HG03045 (cell line): ENCODE measurements at regions not wholly inside any gene's neighbourhood (a gene's known extent, or its start where the extent isn't known, plus 50 kb on each side); places are given as distances from the start of the nearest gene placed in this dataset.
"Not testable (repeated sequence)": the region's sequence is repeated elsewhere in the genome, so short reads cannot be mapped to it uniquely, and the experiment has no call there.

Experiments
- ATAC-seq: cut with Tn5 transposase; IDR thresholded peaks from one replicate; pipeline ENCODE4 v1.9.1; 2021; ENCODE audit warnings: mild to moderate bottlenecking, moderate library complexity; ENCODE audit not compliant: unreplicated experiment

DNA sequence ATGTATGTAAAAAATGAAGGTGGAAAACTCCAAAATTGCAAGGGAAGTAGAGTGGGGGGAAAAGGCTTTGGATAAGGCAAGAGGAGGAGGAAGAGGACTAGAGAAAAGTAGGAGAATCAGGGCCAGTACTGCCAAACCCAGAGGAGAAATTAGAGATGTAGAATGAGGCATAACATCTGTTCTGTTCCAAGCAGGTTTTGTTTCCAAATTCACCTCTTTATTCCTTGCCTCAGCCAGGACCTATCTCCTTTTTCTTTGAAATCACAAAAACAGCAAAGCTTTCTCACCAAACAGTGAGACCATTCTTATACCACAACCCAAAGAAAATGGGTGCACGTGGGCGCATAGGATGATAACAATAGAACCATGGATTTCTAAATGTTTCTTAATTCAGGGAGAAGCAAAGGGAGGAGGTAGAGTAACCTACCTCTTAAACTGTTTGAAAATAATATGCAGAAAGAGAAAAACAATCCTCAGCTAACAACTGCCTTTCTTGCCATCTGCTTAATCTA is 383.3 kb upstream of the PKN2 start:
- no peak for ATAC-seq

DNA sequence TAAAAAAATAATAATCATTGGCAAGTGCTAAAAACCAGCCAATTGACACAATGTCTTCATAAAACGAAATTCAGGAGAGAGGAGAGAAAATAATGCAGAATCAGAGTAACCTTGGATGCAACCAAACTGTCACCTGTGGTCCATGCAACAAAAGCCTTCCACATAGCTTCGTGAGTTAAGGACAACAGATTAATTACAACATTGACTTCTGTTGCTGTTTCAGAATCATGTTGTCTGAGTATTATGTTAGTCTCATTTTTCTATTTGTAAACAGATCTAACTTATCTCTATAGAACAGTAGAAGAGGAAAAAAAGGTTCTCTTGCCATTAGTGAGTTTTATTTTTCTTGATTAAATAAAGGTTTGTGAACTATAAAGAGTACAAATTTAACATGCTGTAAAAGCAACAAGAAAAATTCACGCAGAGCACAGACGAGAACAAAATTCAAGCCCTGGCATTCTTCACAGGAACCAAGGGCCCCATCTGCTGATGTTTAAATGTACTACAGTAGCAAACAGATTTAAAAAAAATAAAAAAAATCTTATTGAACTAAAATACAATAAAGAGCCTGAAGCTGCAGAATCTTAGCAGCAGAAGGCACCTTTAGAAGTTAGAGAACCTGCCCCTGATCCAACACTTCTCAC is 381.1 kb upstream of the PKN2 start:
- ATAC-seq, result no peak

DNA sequence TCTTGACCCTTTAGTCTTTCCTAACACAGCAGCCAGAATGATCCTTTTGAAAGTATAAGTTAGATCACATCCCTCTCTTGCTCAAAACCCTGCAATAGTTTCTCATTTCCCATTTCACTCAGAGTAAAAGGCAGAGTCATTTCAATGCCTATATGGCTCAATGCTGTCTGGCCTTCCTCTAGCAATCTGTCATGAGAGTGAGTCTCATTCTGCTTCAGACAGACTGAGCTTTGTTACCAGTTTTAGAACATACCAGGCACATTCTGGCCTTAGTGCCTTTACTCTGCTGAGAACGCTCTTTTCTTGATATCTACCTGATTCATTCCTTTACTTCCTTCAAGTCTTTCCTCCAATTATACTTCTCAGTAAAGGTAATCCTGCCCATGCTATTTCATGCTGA is 372.8 kb upstream of the PKN2 start:
- ATAC-seq, result no peak

DNA sequence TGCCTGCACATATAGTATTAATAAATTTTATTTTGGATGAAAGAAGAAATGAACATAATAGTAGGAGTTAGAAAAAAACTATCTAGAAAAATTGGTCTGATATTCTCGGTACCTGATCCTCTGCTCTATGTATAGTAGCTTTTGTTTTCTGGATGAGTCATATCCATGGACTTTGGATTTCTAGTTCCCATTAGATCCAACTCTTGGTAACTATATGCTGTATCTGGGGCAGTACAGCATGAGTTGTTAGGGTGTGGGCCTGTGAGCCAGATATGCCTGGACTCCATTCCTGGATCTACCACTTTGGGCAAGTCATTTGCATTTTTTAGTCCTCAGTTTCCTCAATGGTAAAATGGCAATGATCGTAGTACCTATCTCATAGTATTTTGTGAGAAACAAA is 372.2 kb upstream of the PKN2 start:
- ATAC-seq, result no peak

DNA sequence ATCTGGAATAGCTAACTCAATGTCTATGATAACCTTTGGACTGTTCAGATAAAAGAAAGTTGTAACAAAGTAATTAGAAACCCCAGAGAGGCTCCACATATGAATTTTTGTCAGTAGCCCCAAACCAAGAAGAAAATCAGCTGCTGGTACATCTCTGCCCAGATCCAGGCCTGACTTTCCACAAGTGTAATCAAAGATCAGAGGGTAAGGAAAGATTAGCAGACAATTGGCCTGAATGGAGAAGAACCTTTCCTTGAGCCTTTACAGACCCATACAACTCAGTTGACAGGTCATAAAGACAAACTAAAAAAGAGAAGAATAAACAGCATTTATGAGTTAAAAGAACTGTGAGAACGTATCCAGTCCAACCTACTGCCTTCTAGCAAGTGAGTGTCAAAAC is 366.7 kb upstream of the PKN2 start:
- ATAC-seq, result no peak

DNA sequence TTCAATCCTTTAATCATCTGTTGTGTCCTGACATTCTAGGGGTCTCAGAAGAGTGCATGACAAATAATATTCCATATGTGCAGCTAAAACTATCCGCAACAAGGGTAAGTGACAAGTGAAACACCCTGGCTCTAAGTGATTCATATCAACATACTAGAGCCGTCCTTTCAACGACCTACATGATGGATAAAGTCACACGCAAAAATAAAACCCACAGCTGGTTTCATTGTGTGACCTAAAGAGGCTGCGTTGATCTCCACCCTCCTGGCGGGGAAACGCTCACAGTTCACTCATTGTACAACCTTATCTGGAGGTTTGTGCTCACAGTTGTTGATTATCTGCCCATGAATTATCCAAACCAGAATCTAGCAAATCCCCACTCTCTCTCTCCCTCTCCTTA is 365.3 kb upstream of the PKN2 start:
- ATAC-seq, result no peak

DNA sequence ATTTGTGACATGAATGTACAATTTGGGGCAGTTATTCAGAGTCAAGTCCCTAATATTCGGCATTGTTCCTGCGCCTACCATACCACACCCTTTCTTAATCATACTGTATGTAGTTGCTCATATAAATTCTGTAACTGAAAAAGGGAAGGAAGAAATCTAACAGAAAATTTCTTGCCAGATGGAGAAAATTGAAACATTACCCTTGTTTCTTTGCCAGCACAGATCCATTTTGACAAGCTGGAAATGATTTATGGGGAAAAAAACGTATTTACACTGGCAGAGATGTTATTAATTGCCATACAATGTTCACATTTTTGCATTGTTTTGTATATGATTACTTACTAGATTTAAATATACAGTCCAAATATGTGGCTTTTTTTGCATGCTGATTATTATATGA is 363.8 kb upstream of the PKN2 start:
- no peak for ATAC-seq

DNA sequence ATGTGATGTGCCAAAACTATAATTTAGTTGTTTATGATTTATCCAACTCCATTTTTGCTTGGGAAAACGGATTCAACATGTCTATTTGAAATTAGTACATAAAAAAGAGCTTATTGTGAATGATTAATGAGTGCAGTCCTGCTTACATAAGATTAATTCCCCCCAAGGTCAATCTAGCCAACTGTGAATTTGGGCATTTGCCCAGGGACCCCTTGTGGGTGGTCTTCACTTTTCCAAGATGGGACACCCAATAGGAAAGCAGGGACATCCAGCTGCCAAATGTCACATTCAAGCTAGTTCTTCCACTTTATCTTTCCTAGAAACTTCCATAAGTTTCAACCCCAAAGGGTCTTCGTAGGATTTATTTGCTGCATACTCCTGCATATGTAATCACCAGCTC is 362.4 kb upstream of the PKN2 start:
- ATAC-seq, result no peak

DNA sequence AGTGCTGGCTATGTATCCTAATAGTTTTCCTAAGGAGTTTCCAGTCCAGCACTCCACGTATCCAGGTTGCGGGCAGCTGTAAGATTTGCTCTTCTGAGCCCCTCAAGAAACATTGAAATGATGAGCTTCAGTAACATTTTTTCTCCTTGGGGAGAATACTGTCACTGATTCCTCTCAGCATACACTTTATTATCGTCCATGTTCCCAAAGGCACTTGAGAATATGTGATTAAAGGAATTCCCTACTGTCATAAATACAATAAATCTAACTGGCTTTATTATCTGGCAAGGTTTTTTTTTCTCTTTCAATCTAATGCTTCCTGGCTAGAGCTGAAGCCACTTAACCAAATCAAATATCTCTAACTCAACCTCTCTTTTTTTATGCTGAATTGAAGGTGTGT is 359.2 kb upstream of the PKN2 start:
- no peak for ATAC-seq

DNA sequence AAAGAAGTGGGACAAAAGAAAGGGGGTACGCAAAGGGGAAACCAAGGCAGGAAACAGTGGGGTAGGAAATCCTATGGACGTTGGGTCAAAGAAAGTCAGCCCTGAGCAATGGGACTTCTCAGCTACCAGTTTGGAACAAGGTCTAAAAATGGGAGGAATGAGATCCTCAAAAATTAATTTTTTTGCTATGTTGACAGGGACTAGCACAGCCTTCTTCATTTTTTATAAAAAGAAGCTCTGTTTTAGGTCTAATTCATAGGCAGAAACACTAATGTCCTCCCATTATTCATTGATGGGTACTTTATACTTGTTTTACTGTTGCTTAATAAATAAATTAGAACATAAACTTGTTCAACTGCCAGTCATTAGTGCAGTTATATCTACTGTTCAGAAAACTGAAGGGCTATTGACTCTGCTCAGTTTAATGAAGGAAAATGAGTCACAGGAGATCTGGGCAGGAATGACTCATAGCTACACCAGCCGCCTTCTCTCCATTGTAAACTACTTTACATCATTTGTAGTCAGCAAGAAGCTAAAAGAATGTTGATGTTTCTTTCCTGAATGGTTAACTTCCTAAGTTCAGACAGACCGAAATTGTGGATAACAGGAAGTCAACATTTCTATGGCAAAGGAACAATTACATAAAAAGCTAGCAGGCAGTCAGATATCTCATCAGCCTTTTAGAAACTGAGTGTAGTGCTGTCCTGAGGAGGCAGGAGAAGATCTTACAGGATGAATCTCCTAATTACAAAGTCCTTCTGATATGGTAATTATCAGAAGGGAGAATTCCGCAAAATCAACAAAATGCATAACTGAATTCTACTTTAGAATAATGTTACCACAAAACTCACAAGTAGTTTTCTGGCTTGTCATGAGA is 356.4 kb upstream of the PKN2 start:
- no peak for ATAC-seq

DNA sequence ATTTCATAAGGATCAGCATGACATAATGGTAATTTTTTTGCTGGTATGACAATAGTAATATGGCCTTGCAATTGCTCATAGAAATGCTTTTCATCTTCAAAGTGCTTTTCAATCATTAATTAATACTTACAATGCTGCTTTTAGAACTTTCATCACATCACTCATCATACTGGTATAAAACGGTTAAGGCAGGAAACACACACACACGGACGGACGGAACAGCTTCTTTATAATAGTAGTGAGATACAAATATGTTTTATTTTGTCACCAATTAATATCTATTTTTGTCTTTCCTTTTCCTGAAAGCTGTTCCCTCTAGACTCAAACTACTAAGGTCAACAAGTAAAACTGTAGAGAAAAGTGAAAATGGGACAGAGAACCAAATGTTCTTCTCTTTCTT is 353.9 kb upstream of the PKN2 start:
- ATAC-seq, result no peak

DNA sequence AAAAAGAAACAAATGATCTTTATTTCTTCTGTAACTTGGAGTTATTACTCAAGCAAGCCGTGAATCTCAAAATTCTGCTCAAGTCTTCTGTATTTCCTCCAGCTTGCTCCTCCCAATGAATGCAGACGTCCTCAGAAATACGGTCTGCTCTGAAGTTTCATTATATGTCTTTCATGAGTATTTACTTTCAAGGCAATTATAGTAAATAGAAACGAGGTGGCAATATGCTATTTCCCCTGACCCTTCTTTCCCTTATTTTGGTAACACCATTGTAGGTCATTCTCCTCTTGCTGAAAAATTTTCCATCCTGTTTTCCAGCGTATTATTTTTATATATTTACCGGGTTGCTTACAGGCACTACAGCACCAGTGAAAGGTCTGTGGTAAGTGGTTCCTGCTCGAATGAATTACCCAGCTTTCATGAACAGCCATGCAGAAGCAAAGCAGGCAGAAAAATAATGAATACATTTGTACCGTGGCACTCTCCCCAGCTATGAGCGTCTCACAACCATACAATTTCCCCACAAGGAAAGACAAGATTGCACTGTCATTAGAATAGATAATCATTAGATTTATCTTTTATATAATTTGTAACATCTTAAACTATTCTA is 350.9 kb upstream of the PKN2 start:
- no peak for ATAC-seq

DNA sequence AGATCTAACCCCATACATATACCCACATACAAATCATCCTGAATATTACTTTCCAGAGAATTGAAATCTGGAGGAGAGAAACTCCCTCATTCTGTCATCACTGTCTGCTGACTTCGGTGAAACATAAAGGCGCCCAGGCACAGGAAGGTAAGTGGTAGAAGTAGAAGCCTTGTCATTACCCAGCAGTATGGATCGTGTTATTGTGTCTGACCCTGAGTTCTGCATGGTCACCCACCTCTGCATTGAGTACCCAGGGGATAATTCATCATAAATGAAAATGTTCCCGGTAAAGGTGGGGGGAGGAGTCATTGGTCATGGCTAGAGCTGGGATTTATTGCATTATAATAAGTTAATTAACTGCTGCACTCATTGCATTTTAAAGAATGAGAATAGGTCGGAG is 342.6 kb upstream of the PKN2 start:
- ATAC-seq, result no peak

DNA sequence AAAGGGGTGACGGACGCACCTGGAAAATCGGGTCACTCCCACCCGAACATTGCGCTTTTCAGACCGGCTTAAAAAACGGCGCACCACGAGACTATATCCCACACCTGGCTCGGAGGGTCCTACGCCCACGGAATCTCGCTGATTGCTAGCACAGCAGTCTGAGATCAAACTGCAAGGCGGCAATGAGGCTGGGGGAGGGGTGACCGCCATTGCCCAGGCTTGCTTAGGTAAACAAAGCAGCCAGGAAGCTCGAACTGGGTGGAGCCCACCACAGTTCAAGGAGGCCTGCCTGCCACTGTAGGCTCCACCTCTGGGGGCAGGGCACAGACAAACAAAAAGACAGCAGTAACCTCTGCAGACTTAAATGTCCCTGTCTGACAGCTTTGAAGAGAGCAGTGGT is 342.0 kb upstream of the PKN2 start:
- ATAC-seq, result not testable (repeated sequence)

DNA sequence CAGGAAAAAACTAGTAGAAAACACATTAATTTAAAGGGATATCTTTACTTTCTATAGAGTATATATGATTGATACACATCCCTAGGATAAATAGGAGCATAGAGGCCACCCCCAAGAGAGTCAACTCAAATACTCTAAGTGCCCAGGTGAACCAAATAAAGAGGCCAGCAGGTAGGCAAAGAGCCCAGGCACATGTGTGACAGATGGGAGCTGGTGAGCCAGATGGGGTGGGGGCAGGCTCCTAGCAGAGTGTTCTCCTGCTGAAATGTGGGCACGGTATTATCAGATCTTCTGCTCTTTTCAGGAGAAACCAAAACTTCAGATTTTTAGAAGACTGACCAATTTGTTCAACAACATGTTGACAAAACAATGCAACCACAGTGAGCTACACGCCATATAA is 333.4 kb upstream of the PKN2 start:
- no peak for ATAC-seq

DNA sequence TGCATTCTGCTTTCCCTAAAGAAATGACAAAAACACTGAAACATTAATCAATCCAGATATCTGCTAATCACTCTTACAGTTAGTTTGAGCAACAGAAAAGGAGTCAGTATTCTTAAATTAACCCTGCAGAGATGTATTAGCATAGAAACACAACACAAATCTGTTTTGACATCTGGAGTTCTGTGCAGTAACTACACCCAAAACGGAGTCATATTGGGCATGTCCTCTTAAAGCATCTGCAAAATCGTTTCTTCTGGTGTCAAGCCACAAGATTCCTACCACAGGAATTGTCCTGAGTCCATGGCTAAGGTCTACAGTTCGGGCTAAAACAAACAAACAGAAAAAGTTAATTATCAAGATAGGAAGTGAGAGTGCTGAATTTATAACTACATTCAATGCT is 332.1 kb upstream of the PKN2 start:
- no peak for ATAC-seq

DNA sequence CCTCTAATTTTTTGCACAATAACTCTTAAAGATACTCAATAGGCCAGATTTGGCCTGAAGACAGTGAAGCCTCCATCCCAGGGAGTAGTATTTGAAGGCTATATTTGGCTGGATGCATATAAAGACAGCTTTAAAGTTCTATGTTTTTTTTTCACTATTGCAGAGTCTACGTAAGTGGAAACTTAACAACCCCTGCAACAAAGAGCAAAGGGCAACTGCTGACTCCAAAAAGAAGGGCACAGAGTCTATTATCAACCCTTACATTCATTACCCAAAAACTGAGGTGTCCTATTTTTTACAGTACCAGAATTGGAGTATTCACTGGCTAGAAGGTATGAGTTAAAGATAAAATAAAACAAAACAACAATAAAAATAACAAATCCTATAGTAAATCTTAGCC is 329.8 kb upstream of the PKN2 start:
- no peak for ATAC-seq

DNA sequence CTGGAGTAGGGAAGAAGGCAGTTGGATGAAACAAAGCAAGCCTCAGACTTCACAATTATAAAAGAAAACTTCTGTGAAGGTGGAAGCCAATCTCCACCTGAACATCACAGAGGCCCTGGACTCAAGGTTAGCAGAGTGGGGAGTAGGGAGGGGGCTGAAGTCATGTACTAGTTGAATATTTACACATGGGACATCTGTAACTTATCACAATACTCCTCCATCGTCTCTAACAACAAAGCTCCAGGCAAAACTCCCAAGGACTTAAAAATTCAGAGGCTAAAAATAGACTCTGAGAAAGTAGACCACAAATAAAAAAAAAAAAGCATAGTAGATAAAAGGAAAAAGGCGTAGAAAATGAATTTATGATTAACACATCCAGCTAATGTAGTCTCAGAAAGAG is 326.3 kb upstream of the PKN2 start:
- ATAC-seq, result no peak

DNA sequence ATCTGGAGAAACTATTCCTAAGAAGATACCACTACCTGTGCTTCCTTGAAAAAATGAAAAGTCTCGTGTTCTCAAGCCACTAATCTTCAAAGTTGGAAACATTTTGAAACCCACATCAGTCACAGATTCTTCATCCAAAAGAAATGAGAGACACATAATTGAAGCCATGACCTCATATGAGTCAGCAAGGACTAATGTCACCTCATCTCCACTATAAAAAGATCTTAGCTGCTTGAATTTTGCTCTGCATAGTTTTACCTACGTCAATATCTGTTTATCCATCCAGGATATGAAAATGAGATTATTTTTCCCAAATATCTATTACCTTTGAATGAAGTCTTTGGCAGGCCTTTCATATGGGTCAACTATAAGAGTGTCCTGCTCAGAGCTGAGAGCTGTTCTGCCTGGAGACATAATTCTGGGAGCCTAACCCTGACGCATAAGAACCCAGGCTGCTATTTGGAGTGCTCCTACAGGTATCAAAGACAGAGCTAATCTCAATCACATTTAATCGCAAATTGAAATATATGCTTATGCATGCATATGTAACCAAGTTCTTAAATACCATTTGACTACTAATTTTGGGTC is 312.5 kb upstream of the PKN2 start:
- ATAC-seq, result no peak

DNA sequence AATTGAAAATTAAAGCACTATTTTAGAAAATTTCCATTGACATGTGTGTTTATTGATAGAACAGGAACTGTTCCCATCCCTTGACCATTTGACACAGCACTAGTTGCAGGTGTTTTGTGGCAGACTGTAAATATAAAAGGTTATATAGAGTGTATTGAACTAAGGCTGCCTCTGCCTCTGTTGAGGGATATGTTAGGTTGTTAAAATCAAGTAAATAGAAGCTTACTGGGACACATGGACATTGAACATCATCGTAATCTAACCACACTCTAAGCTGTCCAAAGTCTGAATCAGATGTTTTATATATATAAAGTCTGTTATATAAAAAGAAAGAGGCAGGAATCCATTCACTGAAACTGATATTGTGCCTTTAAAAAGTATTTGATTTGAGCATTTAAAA is 308.1 kb upstream of the PKN2 start:
- ATAC-seq, result no peak

DNA sequence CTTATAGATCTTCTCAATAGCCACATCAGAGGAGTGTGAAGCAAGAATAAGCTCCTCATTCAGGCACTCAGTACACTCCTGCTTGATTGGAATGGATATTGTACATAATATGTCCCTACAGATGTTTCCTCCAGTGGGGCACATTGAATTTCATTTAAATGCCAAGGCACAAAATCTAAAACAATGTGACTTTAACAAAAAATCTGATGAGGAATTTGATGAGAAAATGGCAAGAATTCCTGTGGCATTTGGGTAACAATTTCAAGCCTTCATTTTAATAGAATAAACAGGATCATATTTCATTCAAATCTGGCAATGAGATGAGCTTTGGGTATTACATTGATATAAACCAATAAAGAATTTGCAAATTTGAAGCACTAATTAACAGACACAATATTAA is 307.7 kb upstream of the PKN2 start:
- ATAC-seq, result no peak

DNA sequence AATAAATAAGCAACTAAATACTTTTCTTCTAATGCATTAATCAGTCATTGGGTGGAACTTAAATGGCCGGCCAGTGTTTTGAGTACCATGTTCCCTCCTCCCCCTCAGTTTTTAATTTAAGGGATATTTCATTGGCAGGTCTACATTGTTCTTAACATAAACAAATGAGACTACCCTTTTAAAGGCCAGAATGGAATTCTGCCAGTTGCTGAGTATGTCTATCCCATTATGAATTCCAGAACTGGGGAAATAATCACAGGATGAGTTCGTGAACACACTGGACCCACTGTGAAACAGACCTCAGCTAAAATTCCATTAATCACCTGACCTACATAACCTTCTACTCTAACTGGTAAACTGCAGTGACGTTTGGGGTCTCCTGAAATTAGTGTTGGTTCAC is 305.5 kb upstream of the PKN2 start:
- ATAC-seq, result no peak
